Progenitor cell of endocrine pancreas (in vitro differentiated cells): ENCODE measurements at regions not wholly inside any gene's neighbourhood (a gene's known extent, or its start where the extent isn't known, plus 50 kb on each side); places are given as distances from the start of the nearest gene placed in this dataset.

ENCODE experiments used
- DNase-seq: peaks from one replicate; pipeline ENCODE4 v3.0.0; 2021; ENCODE audit warnings: low spot score; ENCODE audit not compliant: unreplicated experiment
- H3K27ac Mint-ChIP-seq: 2 replicates; pipeline ENCODE4 v1.8.0; 2021; ENCODE audit warnings: mild to moderate bottlenecking, moderate library complexity, mixed read lengths
- H3K27me3 Mint-ChIP-seq: 2 replicates; pipeline ENCODE4 v1.8.0; 2021; ENCODE audit warnings: mixed read lengths
- H3K36me3 Mint-ChIP-seq: 2 replicates; pipeline ENCODE4 v1.8.0; 2022; ENCODE audit warnings: mixed read lengths; ENCODE audit not compliant: insufficient read depth
- H3K4me1 Mint-ChIP-seq: 2 replicates; pipeline ENCODE4 v1.8.0; 2021; ENCODE audit warnings: low read depth, mixed read lengths
- H3K4me3 Mint-ChIP-seq: 2 replicates; pipeline ENCODE4 v1.8.0; 2021; ENCODE audit warnings: low read depth, mild to moderate bottlenecking, moderate library complexity, mixed read lengths
- H3K9me3 Mint-ChIP-seq: 2 replicates; pipeline ENCODE4 v1.8.0; 2021; ENCODE audit warnings: low read depth, mixed read lengths
- CTCF ChIP-seq: fragments of 200-600 bp; sonication (generic); IDR thresholded peaks from one replicate; pipeline ENCODE4 v1.5.0; 2021; ENCODE audit warnings: antibody characterized with exemption, mild to moderate bottlenecking; ENCODE audit not compliant: unreplicated experiment

- DNase-seq: no peak
- H3K36me3 Mint-ChIP-seq: no peaks in the 10 kb centered on the region
- H3K9me3 Mint-ChIP-seq: no peaks in the 10 kb centered on the region
- peak overlapping the region; percentile 7 for H3K27ac Mint-ChIP-seq
- no peak for TF ChIP-seq CTCF
- peak overlapping the region; percentile 8 for H3K4me3 Mint-ChIP-seq
- H3K4me1 Mint-ChIP-seq: peaks cover 31% of the 10 kb centered on the region
- no peaks in the 10 kb centered on the region for H3K27me3 Mint-ChIP-seq
Measured at GRCh38 chr12:58815235-58815634, 105.1 kb downstream of the LRIG3 start.

DNA sequence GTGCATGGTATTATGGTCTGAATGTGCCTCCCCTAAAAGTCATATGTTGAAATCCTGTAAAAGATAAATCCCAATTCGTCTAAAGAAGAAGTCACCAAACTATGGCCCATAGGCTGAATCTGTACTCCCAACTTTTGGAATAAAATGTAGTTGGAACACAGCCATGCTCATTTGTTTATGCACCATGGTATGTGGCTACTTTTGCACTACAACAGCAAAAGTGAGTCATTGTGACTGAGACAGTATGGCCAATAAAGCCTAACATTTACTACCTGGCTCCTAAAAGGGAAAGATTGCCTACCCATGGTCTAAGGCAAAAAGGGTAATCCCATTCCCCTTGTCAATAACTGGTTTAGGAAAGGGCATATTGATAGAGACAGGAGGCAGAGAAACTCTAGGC lies 101.8 kb downstream of the LRIG3 start:
- no peak for DNase-seq
- Mint-ChIP-seq H3K36me3 (no peaks in the 10 kb centered on the region), H3K9me3 (no peaks in the 10 kb centered on the region), H3K4me3 (no peak overlapping the region), H3K4me1 (peaks cover 14% of the 10 kb centered on the region), H3K27me3 (no peaks in the 10 kb centered on the region), H3K27ac (no peak overlapping the region)
- TF ChIP-seq CTCF: no peak

DNA sequence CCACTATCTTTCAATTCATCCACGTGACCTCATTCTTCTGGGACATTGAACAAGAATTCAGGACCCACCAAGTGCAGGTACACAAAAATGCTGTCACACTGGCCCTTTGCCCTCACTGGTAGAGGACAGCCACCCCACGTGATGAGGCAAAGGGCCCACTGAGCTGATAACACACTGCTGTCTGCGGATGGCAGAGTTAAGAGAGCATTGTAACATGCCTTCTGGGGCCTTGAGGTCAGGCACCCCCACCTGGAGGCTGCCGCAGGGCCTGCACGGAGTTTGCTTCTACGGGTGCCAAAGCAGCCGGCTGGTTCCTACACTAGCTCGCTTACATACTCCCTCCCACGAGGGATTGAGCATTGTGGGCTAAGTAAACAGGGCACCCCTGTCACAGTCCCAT lies 101.0 kb downstream of the LRIG3 start:
- no peak overlapping the region for H3K27ac Mint-ChIP-seq

DNA sequence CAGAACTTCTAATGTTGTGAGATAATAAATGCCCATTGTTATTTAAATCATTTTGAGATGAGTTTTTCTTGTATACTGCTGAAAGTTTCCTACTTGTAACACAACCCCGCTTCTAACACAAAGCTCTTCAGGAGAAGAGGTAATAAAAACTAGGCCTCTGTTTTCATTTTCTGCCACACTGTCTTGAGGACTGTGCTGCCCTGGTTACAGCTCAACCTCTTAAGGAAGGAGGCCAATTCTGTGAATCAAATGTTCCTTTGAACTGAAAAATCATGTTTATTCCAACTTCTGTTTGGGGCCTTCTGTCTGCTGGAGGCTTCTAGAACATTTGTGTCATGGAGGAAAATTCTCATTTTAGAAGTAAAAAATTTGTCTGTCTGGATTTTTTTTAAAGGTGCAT lies 100.3 kb downstream of the LRIG3 start:
- no peaks in the 10 kb centered on the region for H3K9me3 Mint-ChIP-seq

More for the DNA sequence above, 101.0 kb downstream of the LRIG3 start:
- H3K36me3 Mint-ChIP-seq: no peaks in the 10 kb centered on the region
- no peak for DNase-seq
- H3K4me3 Mint-ChIP-seq: no peak overlapping the region
- H3K9me3 Mint-ChIP-seq: no peaks in the 10 kb centered on the region
- H3K27me3 Mint-ChIP-seq: no peaks in the 10 kb centered on the region
- H3K4me1 Mint-ChIP-seq: peaks cover 8% of the 10 kb centered on the region
- no peak for TF ChIP-seq CTCF

More for the DNA sequence above, 100.3 kb downstream of the LRIG3 start:
- Mint-ChIP-seq H3K4me1 (peaks cover 3% of the 10 kb centered on the region), H3K4me3 (no peak overlapping the region), H3K27me3 (no peaks in the 10 kb centered on the region), H3K36me3 (no peaks in the 10 kb centered on the region), H3K27ac (no peak overlapping the region)
- no peak for TF ChIP-seq CTCF
- no peak for DNase-seq
